GM12878 (cell line): ENCODE measurements at regions not wholly inside any gene's neighbourhood (a gene's known extent, or its start where the extent isn't known, plus 50 kb on each side); places are given as distances from the start of the nearest gene placed in this dataset.

ENCODE experiments used
- BCL11A ChIP-seq: IDR thresholded peaks from 2 replicates; pipeline ENCODE4 v1.6.1; 2011; ENCODE audit warnings: low read depth, low read length
- BMI1 ChIP-seq: fragments of 450-650 bp; IDR thresholded peaks from 2 replicates; pipeline ENCODE4 v1.6.1; 2016; ENCODE audit warnings: mild to moderate bottlenecking, moderate library complexity, borderline replicate concordance
- DPF2 ChIP-seq: fragments of 450-650 bp; IDR thresholded peaks from 2 replicates; pipeline ENCODE4 v1.6.1; 2017; ENCODE audit warnings: mild to moderate bottlenecking
- EP300 ChIP-seq, 2 experiments: fragments of 150-350 bp in 1 of 2; IDR thresholded peaks; 2 replicates each; pipeline ENCODE4 v1.6.1; 2011 to 2012; ENCODE audit warnings: low read depth in 2 of 2, low read length in 2 of 2, borderline replicate concordance in 1 of 2, improper control_type of control experiment in 1 of 2, inconsistent platforms in 1 of 2; ENCODE audit not compliant: control insufficient read depth in 1 of 2
- GABPA ChIP-seq: IDR thresholded peaks from 2 replicates; pipeline ENCODE4 v1.6.1; 2014; ENCODE audit warnings: antibody characterized with exemption, low read depth, mild to moderate bottlenecking, inconsistent platforms
- IKZF1 ChIP-seq: fragments of 450-650 bp; conservative IDR thresholded peaks from 2 replicates; pipeline ENCODE4 v1.6.1; 2017; ENCODE audit warnings: antibody characterized with exemption, mild to moderate bottlenecking
- KLF5 ChIP-seq: fragments of 450-650 bp; IDR thresholded peaks from 2 replicates; pipeline ENCODE4 v1.6.1; 2014; ENCODE audit warnings: mild to moderate bottlenecking; ENCODE audit not compliant: partially characterized antibody
- MXI1 ChIP-seq: fragments of 150-350 bp; IDR thresholded peaks from 2 replicates; pipeline ENCODE4 v1.6.1; 2011; ENCODE audit warnings: low read depth, mild to moderate bottlenecking, inconsistent platforms, low read length, improper control_type of control experiment
- NFIC ChIP-seq: IDR thresholded peaks from 2 replicates; pipeline ENCODE4 v1.6.1; 2012; ENCODE audit warnings: low read depth, mild to moderate bottlenecking, inconsistent platforms, low read length, moderate library complexity
- SPI1 ChIP-seq: IDR thresholded peaks from 2 replicates; pipeline ENCODE4 v1.6.1; 2011; ENCODE audit warnings: low read depth, mild to moderate bottlenecking, low read length, moderate library complexity, borderline replicate concordance; ENCODE audit not compliant: insufficient read depth
- STAT3 ChIP-seq: IDR thresholded peaks from 2 replicates; pipeline ENCODE4 v1.6.1; 2011; ENCODE audit warnings: low read depth, low read length, improper control_type of control experiment
- TF ChIP-seq, protein P1 (sequence below): fragments of 450-650 bp; IDR thresholded peaks from 2 replicates; pipeline ENCODE4 v1.6.1; 2016; ENCODE audit warnings: mild to moderate bottlenecking, moderate library complexity, borderline replicate concordance
- TF ChIP-seq, protein P2 (sequence below): IDR thresholded peaks from 2 replicates; pipeline ENCODE4 v1.6.1; 2012; ENCODE audit warnings: improper control_type of control experiment, low read depth, low read length; ENCODE audit not compliant: insufficient replicate concordance
- TF ChIP-seq, protein P3 (sequence below): fragments of 450-650 bp; IDR thresholded peaks from 2 replicates; pipeline ENCODE4 v1.6.1; 2016; ENCODE audit warnings: mild to moderate bottlenecking
- TF ChIP-seq, protein P4 (sequence below): fragments of 450-650 bp; IDR thresholded peaks from 2 replicates; pipeline ENCODE4 v1.6.1; 2017; ENCODE audit warnings: antibody characterized with exemption, mild to moderate bottlenecking, moderate library complexity

DNA sequence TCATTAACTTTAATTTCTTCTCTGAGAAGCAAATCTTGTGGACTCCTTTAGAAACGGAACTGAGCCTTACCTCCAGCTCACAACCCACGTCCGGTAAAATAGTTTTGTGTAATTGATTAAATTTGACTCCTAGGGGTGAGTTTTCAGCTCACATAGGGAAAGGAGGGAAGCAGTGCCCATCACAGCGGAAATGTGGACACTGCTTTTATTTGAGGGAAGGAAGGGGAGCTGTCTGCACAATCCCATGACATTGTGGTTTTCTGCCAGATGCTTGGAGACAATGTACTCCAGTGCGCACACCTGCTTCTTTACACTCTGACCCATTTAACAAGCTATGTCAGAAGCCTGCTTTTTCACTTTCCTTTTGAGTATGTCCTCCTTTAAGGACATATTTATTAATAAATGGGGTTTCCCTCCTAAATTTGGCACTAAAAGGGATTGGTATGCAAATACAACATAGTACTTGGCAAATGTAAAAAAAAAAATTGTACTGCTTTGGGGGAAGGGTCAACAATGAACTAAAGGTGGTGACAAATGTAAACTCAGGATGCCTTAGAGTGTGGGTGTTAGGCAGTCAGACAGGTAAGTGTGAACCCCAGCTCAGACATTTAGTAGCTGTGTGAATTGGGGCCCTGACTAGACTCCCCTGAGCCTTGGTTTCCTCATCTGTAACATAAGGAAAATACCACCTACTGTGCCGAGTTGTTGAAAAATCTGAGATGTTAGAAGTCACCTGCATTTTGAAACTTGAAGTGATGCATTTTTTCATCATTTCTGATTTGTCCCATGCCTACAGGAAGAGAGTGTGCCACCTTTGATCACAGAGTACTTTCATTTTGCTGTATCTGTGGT is 90.2 kb upstream of the KLF6 start (continued):
- TF ChIP-seq, protein P1, sequence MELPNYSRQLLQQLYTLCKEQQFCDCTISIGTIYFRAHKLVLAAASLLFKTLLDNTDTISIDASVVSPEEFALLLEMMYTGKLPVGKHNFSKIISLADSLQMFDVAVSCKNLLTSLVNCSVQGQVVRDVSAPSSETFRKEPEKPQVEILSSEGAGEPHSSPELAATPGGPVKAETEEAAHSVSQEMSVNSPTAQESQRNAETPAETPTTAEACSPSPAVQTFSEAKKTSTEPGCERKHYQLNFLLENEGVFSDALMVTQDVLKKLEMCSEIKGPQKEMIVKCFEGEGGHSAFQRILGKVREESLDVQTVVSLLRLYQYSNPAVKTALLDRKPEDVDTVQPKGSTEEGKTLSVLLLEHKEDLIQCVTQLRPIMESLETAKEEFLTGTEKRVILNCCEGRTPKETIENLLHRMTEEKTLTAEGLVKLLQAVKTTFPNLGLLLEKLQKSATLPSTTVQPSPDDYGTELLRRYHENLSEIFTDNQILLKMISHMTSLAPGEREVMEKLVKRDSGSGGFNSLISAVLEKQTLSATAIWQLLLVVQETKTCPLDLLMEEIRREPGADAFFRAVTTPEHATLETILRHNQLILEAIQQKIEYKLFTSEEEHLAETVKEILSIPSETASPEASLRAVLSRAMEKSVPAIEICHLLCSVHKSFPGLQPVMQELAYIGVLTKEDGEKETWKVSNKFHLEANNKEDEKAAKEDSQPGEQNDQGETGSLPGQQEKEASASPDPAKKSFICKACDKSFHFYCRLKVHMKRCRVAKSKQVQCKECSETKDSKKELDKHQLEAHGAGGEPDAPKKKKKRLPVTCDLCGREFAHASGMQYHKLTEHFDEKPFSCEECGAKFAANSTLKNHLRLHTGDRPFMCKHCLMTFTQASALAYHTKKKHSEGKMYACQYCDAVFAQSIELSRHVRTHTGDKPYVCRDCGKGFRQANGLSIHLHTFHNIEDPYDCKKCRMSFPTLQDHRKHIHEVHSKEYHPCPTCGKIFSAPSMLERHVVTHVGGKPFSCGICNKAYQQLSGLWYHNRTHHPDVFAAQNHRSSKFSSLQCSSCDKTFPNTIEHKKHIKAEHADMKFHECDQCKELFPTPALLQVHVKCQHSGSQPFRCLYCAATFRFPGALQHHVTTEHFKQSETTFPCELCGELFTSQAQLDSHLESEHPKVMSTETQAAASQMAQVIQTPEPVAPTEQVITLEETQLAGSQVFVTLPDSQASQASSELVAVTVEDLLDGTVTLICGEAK = peak; percentile 28; the same call in 1 of the 2 replicates
- peak; percentile 90 for TF ChIP-seq BCL11A
- TF ChIP-seq, protein P2, sequence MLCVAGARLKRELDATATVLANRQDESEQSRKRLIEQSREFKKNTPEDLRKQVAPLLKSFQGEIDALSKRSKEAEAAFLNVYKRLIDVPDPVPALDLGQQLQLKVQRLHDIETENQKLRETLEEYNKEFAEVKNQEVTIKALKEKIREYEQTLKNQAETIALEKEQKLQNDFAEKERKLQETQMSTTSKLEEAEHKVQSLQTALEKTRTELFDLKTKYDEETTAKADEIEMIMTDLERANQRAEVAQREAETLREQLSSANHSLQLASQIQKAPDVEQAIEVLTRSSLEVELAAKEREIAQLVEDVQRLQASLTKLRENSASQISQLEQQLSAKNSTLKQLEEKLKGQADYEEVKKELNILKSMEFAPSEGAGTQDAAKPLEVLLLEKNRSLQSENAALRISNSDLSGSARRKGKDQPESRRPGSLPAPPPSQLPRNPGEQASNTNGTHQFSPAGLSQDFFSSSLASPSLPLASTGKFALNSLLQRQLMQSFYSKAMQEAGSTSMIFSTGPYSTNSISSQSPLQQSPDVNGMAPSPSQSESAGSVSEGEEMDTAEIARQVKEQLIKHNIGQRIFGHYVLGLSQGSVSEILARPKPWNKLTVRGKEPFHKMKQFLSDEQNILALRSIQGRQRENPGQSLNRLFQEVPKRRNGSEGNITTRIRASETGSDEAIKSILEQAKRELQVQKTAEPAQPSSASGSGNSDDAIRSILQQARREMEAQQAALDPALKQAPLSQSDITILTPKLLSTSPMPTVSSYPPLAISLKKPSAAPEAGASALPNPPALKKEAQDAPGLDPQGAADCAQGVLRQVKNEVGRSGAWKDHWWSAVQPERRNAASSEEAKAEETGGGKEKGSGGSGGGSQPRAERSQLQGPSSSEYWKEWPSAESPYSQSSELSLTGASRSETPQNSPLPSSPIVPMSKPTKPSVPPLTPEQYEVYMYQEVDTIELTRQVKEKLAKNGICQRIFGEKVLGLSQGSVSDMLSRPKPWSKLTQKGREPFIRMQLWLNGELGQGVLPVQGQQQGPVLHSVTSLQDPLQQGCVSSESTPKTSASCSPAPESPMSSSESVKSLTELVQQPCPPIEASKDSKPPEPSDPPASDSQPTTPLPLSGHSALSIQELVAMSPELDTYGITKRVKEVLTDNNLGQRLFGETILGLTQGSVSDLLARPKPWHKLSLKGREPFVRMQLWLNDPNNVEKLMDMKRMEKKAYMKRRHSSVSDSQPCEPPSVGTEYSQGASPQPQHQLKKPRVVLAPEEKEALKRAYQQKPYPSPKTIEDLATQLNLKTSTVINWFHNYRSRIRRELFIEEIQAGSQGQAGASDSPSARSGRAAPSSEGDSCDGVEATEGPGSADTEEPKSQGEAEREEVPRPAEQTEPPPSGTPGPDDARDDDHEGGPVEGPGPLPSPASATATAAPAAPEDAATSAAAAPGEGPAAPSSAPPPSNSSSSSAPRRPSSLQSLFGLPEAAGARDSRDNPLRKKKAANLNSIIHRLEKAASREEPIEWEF = peak; percentile 78
- TF ChIP-seq STAT3 = peak; percentile 80
- TF ChIP-seq IKZF1 = peak; percentile 100
- TF ChIP-seq BMI1 = peak; percentile 87
- TF ChIP-seq, protein P3, sequence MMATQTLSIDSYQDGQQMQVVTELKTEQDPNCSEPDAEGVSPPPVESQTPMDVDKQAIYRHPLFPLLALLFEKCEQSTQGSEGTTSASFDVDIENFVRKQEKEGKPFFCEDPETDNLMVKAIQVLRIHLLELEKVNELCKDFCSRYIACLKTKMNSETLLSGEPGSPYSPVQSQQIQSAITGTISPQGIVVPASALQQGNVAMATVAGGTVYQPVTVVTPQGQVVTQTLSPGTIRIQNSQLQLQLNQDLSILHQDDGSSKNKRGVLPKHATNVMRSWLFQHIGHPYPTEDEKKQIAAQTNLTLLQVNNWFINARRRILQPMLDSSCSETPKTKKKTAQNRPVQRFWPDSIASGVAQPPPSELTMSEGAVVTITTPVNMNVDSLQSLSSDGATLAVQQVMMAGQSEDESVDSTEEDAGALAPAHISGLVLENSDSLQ = peak; percentile 17; the same call in 1 of the 2 replicates
- peak; percentile 99 to 100 for TF ChIP-seq EP300 (IDR thresholded peaks at IDR 0.05; ENCODE audit: borderline replicate concordance in 1 of 2, control insufficient read depth in 1 of 2, low read depth in 2 of 2, low read length in 2 of 2)
- peak; percentile 95 for TF ChIP-seq DPF2
- TF ChIP-seq SPI1 = peak; percentile 14; the same call in 1 of the 2 replicates
- peak; percentile 55; the same call in 1 of the 2 replicates for TF ChIP-seq MXI1
- TF ChIP-seq, protein P4, sequence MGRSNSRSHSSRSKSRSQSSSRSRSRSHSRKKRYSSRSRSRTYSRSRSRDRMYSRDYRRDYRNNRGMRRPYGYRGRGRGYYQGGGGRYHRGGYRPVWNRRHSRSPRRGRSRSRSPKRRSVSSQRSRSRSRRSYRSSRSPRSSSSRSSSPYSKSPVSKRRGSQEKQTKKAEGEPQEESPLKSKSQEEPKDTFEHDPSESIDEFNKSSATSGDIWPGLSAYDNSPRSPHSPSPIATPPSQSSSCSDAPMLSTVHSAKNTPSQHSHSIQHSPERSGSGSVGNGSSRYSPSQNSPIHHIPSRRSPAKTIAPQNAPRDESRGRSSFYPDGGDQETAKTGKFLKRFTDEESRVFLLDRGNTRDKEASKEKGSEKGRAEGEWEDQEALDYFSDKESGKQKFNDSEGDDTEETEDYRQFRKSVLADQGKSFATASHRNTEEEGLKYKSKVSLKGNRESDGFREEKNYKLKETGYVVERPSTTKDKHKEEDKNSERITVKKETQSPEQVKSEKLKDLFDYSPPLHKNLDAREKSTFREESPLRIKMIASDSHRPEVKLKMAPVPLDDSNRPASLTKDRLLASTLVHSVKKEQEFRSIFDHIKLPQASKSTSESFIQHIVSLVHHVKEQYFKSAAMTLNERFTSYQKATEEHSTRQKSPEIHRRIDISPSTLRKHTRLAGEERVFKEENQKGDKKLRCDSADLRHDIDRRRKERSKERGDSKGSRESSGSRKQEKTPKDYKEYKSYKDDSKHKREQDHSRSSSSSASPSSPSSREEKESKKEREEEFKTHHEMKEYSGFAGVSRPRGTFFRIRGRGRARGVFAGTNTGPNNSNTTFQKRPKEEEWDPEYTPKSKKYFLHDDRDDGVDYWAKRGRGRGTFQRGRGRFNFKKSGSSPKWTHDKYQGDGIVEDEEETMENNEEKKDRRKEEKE = no peak
- TF ChIP-seq GABPA = peak; percentile 71
- peak; percentile 96 for TF ChIP-seq KLF5
- TF ChIP-seq NFIC = peak; percentile 99
